Right cardiac atrium (tissue), 5 donors: ENCODE measurements at regions not wholly inside any gene's neighbourhood (a gene's known extent, or its start where the extent isn't known, plus 50 kb on each side); places are given as distances from the start of the nearest gene placed in this dataset.

ENCODE experiments used
- ATAC-seq, 2 donors: fragments of 200-7000 bp; cut with Tn5 transposase; one replicate each; pipeline versions ENCODE4 v1.8.0 to v1.9.1; 2020; ENCODE audit warnings: moderate library complexity in 2 of 2, mild to moderate bottlenecking in 1 of 2
- DNase-seq, 3 donors: peaks; one replicate each; pipeline ENCODE4 v3.0.0-alpha.2; 2020
- H3K27ac ChIP-seq: one replicate; pipeline ENCODE4 v1.5.1; 2013; ENCODE audit warnings: mild to moderate bottlenecking, low read length, control low read depth, moderate library complexity
- H3K27me3 ChIP-seq: one replicate; pipeline ENCODE4 v1.6.1; 2013; ENCODE audit not compliant: control insufficient read depth, insufficient read depth
- H3K4me1 ChIP-seq: one replicate; pipeline ENCODE4 v1.6.1; 2013; ENCODE audit warnings: low read length; ENCODE audit not compliant: control insufficient read depth, insufficient read depth
- H3K4me3 ChIP-seq: one replicate; pipeline ENCODE4 v1.5.1; 2013; ENCODE audit warnings: low read length, control low read depth
- H3K9me3 ChIP-seq: one replicate; pipeline ENCODE4 v1.6.1; 2013; ENCODE audit warnings: low read length; ENCODE audit not compliant: control insufficient read depth
- WGBS: extraction: QIAGEN DNeasy Blood & Tissue Kit; methylation state at CpG from one replicate; pipeline ENCODE4 v1.1.7; 2013; 5-methylcytosine and 5-hydroxymethylcytosine counted together
- intact Hi-C, 4 donors: fragments of 100-400 bp; cut with DNase I; formaldehyde crosslinking; loops; one replicate each; pipeline versions ENCODE4 v1.11.0 to v1.14.0; 2022 to 2023
- donor health status: healthy with polysubstance abuse.
- donor health status: DM: no; HTN: yes; CAD: no.
- donor health status: DM: no; HTN: no; CAD: no.
- donor health status: DM: no; HTN: yes; CAD: no; lungs with severe emphysema.
- donor health status: DM: yes; HTN: yes; CAD: no.

GRCh38 chr1:87535551-87535950 is 206.9 kb downstream of the LMO4 start:
- Histone ChIP-seq H3K4me1 (peaks cover 1% of the 10 kb centered on the region), H3K27me3 (no peaks in the 10 kb centered on the region), H3K27ac (no peak overlapping the region), H3K9me3 (peaks cover 2% of the 10 kb centered on the region), H3K4me3 (no peak overlapping the region)
- WGBS, result 9% methylated on average over 1 of the region's 1 CpG
- intact Hi-C loops, result no loop called here
- ATAC-seq, result no peak
- DNase-seq, result no peak

GRCh38 chr1:87539147-87539546 is 210.5 kb downstream of the LMO4 start:
- Histone ChIP-seq H3K27me3 (no peaks in the 10 kb centered on the region), H3K4me3 (no peak overlapping the region), H3K27ac (no peak overlapping the region), H3K9me3 (peaks cover 2% of the 10 kb centered on the region), H3K4me1 (peaks cover 1% of the 10 kb centered on the region)
- 79% methylated on average over 1 of the region's 1 CpG for WGBS
- ATAC-seq, result no peak
- no peak for DNase-seq
- intact Hi-C loops, result no loop called here

GRCh38 chr1:87542697-87543096 is 214.0 kb downstream of the LMO4 start:
- Histone ChIP-seq H3K4me1 (peaks cover 1% of the 10 kb centered on the region), H3K9me3 (peaks cover 3% of the 10 kb centered on the region), H3K27me3 (no peaks in the 10 kb centered on the region), H3K27ac (no peak overlapping the region), H3K4me3 (no peak overlapping the region)
- intact Hi-C loops, result no loop called here
- DNase-seq (no peak), ATAC-seq (no peak)
- WGBS, result 96% methylated on average over 2 of the region's 2 CpGs

- Histone ChIP-seq H3K9me3 (peaks cover 1% of the 10 kb centered on the region), H3K4me3 (no peak overlapping the region), H3K4me1 (no peaks in the 10 kb centered on the region), H3K27me3 (no peaks in the 10 kb centered on the region), H3K27ac (no peak overlapping the region)
- ATAC-seq (no peak), DNase-seq (no peak)
- intact Hi-C loops, result no loop called here
- WGBS, result 55% methylated on average over 1 of the region's 1 CpG
These were observed 221.1 kb downstream of the LMO4 start for GRCh38 chr1:87549738-87550137.

- ATAC-seq (no peak), DNase-seq (no peak)
- intact Hi-C loops, result no loop called here
These were observed 224.8 kb downstream of the LMO4 start for GRCh38 chr1:87553511-87553910.

GRCh38 chr1:87555366-87555765 is 226.7 kb downstream of the LMO4 start:
- DNase-seq, result no peak
- H3K4me1 ChIP-seq, result no peaks in the 10 kb centered on the region
- H3K27me3 ChIP-seq, result no peaks in the 10 kb centered on the region
- no peaks in the 10 kb centered on the region for H3K9me3 ChIP-seq
- WGBS, result 93% methylated on average over 1 of the region's 1 CpG
- no peak for ATAC-seq
- intact Hi-C loops, result no loop called here
- H3K4me3 ChIP-seq, result no peak overlapping the region
- H3K27ac ChIP-seq, result no peak overlapping the region

More at GRCh38 chr1:87553511-87553910, 224.8 kb downstream of the LMO4 start:
- H3K27ac ChIP-seq, result no peak overlapping the region
- H3K27me3 ChIP-seq, result no peaks in the 10 kb centered on the region
- no peaks in the 10 kb centered on the region for H3K9me3 ChIP-seq
- WGBS, result 91% methylated on average over 2 of the region's 2 CpGs
- no peak overlapping the region for H3K4me3 ChIP-seq
- H3K4me1 ChIP-seq, result no peaks in the 10 kb centered on the region

GRCh38 chr1:87556326-87556725 is 227.6 kb downstream of the LMO4 start:
- DNase-seq, result no peak
- Histone ChIP-seq H3K27ac (no peak overlapping the region), H3K4me1 (no peaks in the 10 kb centered on the region), H3K4me3 (no peak overlapping the region), H3K9me3 (no peaks in the 10 kb centered on the region), H3K27me3 (no peaks in the 10 kb centered on the region)
- intact Hi-C loops, result no loop called here
- no peak for ATAC-seq
- WGBS, result 88% methylated on average over 3 of the region's 3 CpGs

GRCh38 chr1:87558921-87559320 is 230.2 kb downstream of the LMO4 start:
- DNase-seq, result no peak
- no peaks in the 10 kb centered on the region for H3K4me1 ChIP-seq
- no peak overlapping the region for H3K27ac ChIP-seq
- H3K9me3 ChIP-seq, result no peaks in the 10 kb centered on the region
- no peak for ATAC-seq
- intact Hi-C loops, result no loop called here
- 27% methylated on average over 3 of the region's 3 CpGs for WGBS
- no peak overlapping the region for H3K4me3 ChIP-seq
- H3K27me3 ChIP-seq, result no peaks in the 10 kb centered on the region

GRCh38 chr1:87560137-87560536 is 231.5 kb downstream of the LMO4 start:
- Histone ChIP-seq H3K27me3 (no peaks in the 10 kb centered on the region), H3K4me1 (no peaks in the 10 kb centered on the region), H3K9me3 (no peaks in the 10 kb centered on the region), H3K4me3 (no peak overlapping the region), H3K27ac (no peak overlapping the region)
- whole genome bisulfite sequencing, result 88% methylated on average over 3 of the region's 3 CpGs
- no peak for DNase-seq
- ATAC-seq, result no peak
- intact Hi-C loops, result no loop called here

GRCh38 chr1:87560601-87561360 is 232.1 kb downstream of the LMO4 start:
- DNase-seq (no peak), ATAC-seq (no peak)
- Histone ChIP-seq H3K4me3 (no peak overlapping the region), H3K9me3 (no peaks in the 10 kb centered on the region), H3K4me1 (no peaks in the 10 kb centered on the region), H3K27me3 (no peaks in the 10 kb centered on the region), H3K27ac (no peak overlapping the region)
- 68% methylated on average over 3 of the region's 3 CpGs for WGBS
- intact Hi-C loops, result no loop called here

GRCh38 chr1:87563211-87563610 is 234.5 kb downstream of the LMO4 start:
- H3K9me3 ChIP-seq, result no peaks in the 10 kb centered on the region
- no peaks in the 10 kb centered on the region for H3K27me3 ChIP-seq
- intact Hi-C loops, result no loop called here
- ATAC-seq, result no peak
- DNase-seq, result no peak
- WGBS, result 74% methylated on average over 4 of the region's 4 CpGs
- no peak overlapping the region for H3K4me3 ChIP-seq
- H3K27ac ChIP-seq, result no peak overlapping the region
- H3K4me1 ChIP-seq, result no peaks in the 10 kb centered on the region

- ATAC-seq, result no peak
- Histone ChIP-seq H3K9me3 (no peaks in the 10 kb centered on the region), H3K4me1 (no peaks in the 10 kb centered on the region), H3K4me3 (no peak overlapping the region), H3K27ac (no peak overlapping the region), H3K27me3 (no peaks in the 10 kb centered on the region)
- no peak for DNase-seq
- 70% methylated on average over 5 of the region's 5 CpGs for WGBS
- intact Hi-C loops, result no loop called here
These were observed 237.2 kb downstream of the LMO4 start for GRCh38 chr1:87565861-87566260.
